ENCODE measurements at regions not wholly inside any gene's neighbourhood (a gene's known extent, or its start where the extent isn't known, plus 50 kb on each side); places are given as distances from the start of the nearest gene placed in this dataset.
"Not testable (repeated sequence)": the region's sequence is repeated elsewhere in the genome, so short reads cannot be mapped to it uniquely, and the experiment has no call there.

GRCh38 chr13:55000844-55001243, 1972.2 kb downstream of the OLFM4 start:
- no peak for DNase-seq (ENCODE audit: low read depth, low spot score)

GRCh38 chr13:55001881-55002280, 1973.3 kb downstream of the OLFM4 start:
- DNase-seq (ENCODE audit: low read depth, low spot score) = no peak

- no peak for DNase-seq (ENCODE audit: low read depth, low spot score)
Measured at GRCh38 chr13:55007681-55008080, 1979.1 kb downstream of the OLFM4 start.

- DNase-seq (ENCODE audit: low read depth, low spot score) = no peak
Measured at GRCh38 chr13:55013051-55013450, 1984.4 kb downstream of the OLFM4 start.

- no peak for DNase-seq (ENCODE audit: low read depth, low spot score)
Measured at GRCh38 chr13:55029280-55029679, 2000.7 kb downstream of the OLFM4 start.

GRCh38 chr13:55038230-55038629, 2009.6 kb downstream of the OLFM4 start:
- DNase-seq (ENCODE audit: low read depth, low spot score) = no peak

- DNase-seq (ENCODE audit: low read depth, low spot score) = not testable (repeated sequence)
Measured at GRCh38 chr13:55053891-55054550, 2025.4 kb downstream of the OLFM4 start.

- DNase-seq (ENCODE audit: low read depth, low spot score) = not testable (repeated sequence)
Measured at GRCh38 chr13:55055666-55056065, 2027.1 kb downstream of the OLFM4 start.

GRCh38 chr13:55062662-55063061, 2034.0 kb downstream of the OLFM4 start:
- DNase-seq (ENCODE audit: low read depth, low spot score) = no peak

- no peak for DNase-seq (ENCODE audit: low read depth, low spot score)
Measured at GRCh38 chr13:55067946-55068345, 2039.3 kb downstream of the OLFM4 start.

- no peak for DNase-seq (ENCODE audit: low read depth, low spot score)
Measured at GRCh38 chr13:55069746-55070145, 2041.1 kb downstream of the OLFM4 start.

- no peak for DNase-seq (ENCODE audit: low read depth, low spot score)
Measured at GRCh38 chr13:55073000-55073399, 2044.4 kb downstream of the OLFM4 start.

GRCh38 chr13:55084630-55085029, 2056.0 kb downstream of the OLFM4 start:
- no peak for DNase-seq (ENCODE audit: low read depth, low spot score)

- DNase-seq (ENCODE audit: low read depth, low spot score) = no peak
Measured at GRCh38 chr13:55087085-55087484, 2053.6 kb upstream of the PRR20A start.

GRCh38 chr13:55090612-55091011, 2050.1 kb upstream of the PRR20A start:
- no peak for DNase-seq (ENCODE audit: low read depth, low spot score)

GRCh38 chr13:55091172-55091571, 2049.5 kb upstream of the PRR20A start:
- no peak for DNase-seq (ENCODE audit: low read depth, low spot score)

GRCh38 chr13:55106509-55106908, 2034.2 kb upstream of the PRR20A start:
- no peak for DNase-seq (ENCODE audit: low read depth, low spot score)

- no peak for DNase-seq (ENCODE audit: low read depth, low spot score)
Measured at GRCh38 chr13:55120631-55121030, 2020.1 kb upstream of the PRR20A start.

- no peak for DNase-seq (ENCODE audit: low read depth, low spot score)
Measured at GRCh38 chr13:55155046-55155445, 1985.7 kb upstream of the PRR20A start.

- DNase-seq (ENCODE audit: low read depth, low spot score) = no peak
Measured at GRCh38 chr13:55159765-55160164, 1981.0 kb upstream of the PRR20A start.

GRCh38 chr13:55160867-55161266, 1979.9 kb upstream of the PRR20A start:
- DNase-seq (ENCODE audit: low read depth, low spot score) = no peak

- not testable (repeated sequence) for DNase-seq (ENCODE audit: low read depth, low spot score)
Measured at GRCh38 chr13:55178582-55178981, 1962.1 kb upstream of the PRR20A start.

GRCh38 chr13:55190996-55191395, 1949.7 kb upstream of the PRR20A start:
- no peak for DNase-seq (ENCODE audit: low read depth, low spot score)

- no peak for DNase-seq (ENCODE audit: low read depth, low spot score)
Measured at GRCh38 chr13:55199134-55199533, 1941.6 kb upstream of the PRR20A start.
